Vagina (tissue), 2 donors: ENCODE measurements at regions not wholly inside any gene's neighbourhood (a gene's known extent, or its start where the extent isn't known, plus 50 kb on each side); places are given as distances from the start of the nearest gene placed in this dataset.

ENCODE experiments used
- DNase-seq, 2 donors: peaks; one replicate each; pipeline ENCODE4 v3.0.0-alpha.2; 2017; ENCODE audit errors: extremely low spot score in 2 of 2
- H3K27ac ChIP-seq: fragments of 200-600 bp; sonication (generic); one replicate; pipeline ENCODE4 v1.5.1; 2019
- H3K27me3 ChIP-seq: fragments of 200-600 bp; sonication (generic); one replicate; pipeline ENCODE4 v1.5.1; 2019
- H3K36me3 ChIP-seq, 2 donors: fragments of 200-600 bp; sonication (generic); one replicate each; pipeline ENCODE4 v1.5.1; 2017 to 2019
- H3K4me1 ChIP-seq: fragments of 200-600 bp; sonication (generic); one replicate; pipeline ENCODE4 v1.5.1; 2019
- H3K4me3 ChIP-seq, 2 donors: fragments of 200-600 bp; sonication (generic); 1 replicate in 1 of 2; 2 replicates in 1 of 2; pipeline ENCODE4 v1.5.1; 2016 to 2019
- H3K9me3 ChIP-seq: fragments of 200-600 bp; sonication (generic); one replicate; pipeline ENCODE4 v1.5.1; 2019
- POLR2A ChIP-seq, 2 donors: fragments of 450-650 bp; IDR thresholded peaks; one replicate each; pipeline ENCODE4 v1.6.1; 2017; ENCODE audit warnings: antibody characterized with exemption in 2 of 2, mild to moderate bottlenecking in 2 of 2, moderate library complexity in 2 of 2
- POLR2AphosphoS5 ChIP-seq, 2 donors: sonication (generic); formaldehyde crosslinking; IDR thresholded peaks; one replicate each; pipeline ENCODE4 v1.9.0; 2017; ENCODE audit warnings: antibody characterized with exemption in 2 of 2, mild to moderate bottlenecking in 2 of 2, low read depth in 1 of 2; ENCODE audit not compliant: insufficient read depth in 1 of 2
- intact Hi-C: fragments of 100-400 bp; cut with DNase I; formaldehyde crosslinking; loops from one replicate; pipeline ENCODE4 v1.15.1; 2023
- TF ChIP-seq, protein P1 (sequence below), 3 experiments: fragments of 450-650 bp in 2 of 3; fragments of 200-600 bp in 1 of 3; sonication (generic) in 1 of 3; IDR thresholded peaks; one replicate each; pipeline ENCODE4 v1.5.1; 2017 to 2019; ENCODE audit warnings: antibody characterized with exemption in 3 of 3, mild to moderate bottlenecking in 2 of 3, moderate library complexity in 2 of 3

DNA sequence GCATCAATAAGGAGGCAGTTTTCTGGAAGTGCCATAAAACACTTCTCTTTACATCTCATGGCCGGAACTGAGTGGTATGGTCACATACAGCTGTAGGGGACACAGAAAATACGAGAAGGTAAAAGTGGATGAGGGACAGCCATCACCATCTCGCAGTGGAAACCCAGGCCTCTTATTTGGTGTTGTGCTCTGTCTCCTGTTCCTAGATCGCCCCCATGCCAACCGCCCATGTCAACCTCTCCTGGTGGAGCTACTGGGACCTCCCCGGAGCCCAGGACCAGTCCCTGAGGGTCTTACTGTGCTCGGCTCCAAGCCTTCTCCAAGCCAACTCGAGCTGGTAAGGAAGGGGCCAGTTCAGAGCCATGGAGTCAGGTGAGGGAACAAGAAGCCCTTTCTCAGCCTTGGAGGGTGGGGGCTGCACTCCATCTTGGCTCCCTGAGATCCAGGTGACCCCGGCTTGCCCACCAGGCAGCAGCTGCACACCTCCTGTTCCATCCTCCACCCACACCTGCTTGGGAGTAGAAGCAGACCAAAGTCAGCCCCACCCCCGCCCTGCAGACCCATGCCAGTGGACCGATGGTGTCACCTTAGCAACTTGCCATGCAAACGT lies 149.0 kb upstream of the CST7 start:
- Histone ChIP-seq H3K9me3 (no peaks in the 10 kb centered on the region), H3K4me3 (no peak overlapping the region), H3K4me1 (no peaks in the 10 kb centered on the region), H3K36me3 (no peaks in the 10 kb centered on the region), H3K27ac (no peak overlapping the region), H3K27me3 (no peaks in the 10 kb centered on the region)
- TF ChIP-seq POLR2AphosphoS5 (IDR thresholded peaks at IDR 0.05; ENCODE audit: insufficient read depth in 1 of 2, low read depth in 1 of 2) (no peak), POLR2A (IDR thresholded peaks at IDR 0.05) (no peak)
- TF ChIP-seq, protein P1, sequence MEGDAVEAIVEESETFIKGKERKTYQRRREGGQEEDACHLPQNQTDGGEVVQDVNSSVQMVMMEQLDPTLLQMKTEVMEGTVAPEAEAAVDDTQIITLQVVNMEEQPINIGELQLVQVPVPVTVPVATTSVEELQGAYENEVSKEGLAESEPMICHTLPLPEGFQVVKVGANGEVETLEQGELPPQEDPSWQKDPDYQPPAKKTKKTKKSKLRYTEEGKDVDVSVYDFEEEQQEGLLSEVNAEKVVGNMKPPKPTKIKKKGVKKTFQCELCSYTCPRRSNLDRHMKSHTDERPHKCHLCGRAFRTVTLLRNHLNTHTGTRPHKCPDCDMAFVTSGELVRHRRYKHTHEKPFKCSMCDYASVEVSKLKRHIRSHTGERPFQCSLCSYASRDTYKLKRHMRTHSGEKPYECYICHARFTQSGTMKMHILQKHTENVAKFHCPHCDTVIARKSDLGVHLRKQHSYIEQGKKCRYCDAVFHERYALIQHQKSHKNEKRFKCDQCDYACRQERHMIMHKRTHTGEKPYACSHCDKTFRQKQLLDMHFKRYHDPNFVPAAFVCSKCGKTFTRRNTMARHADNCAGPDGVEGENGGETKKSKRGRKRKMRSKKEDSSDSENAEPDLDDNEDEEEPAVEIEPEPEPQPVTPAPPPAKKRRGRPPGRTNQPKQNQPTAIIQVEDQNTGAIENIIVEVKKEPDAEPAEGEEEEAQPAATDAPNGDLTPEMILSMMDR (IDR thresholded peaks at IDR 0.05) = no peak
- DNase-seq = no peak
- intact Hi-C loops = no loop called here

GRCh38 chr20:24802286-24802820 lies 146.7 kb upstream of the CST7 start:
- no peak for DNase-seq
- Histone ChIP-seq H3K9me3 (no peaks in the 10 kb centered on the region), H3K27ac (no peak overlapping the region), H3K4me3 (no peak overlapping the region), H3K4me1 (no peaks in the 10 kb centered on the region), H3K27me3 (no peaks in the 10 kb centered on the region), H3K36me3 (no peaks in the 10 kb centered on the region)
- intact Hi-C loops = no loop called here
- TF ChIP-seq POLR2AphosphoS5 (IDR thresholded peaks at IDR 0.05; ENCODE audit: insufficient read depth in 1 of 2, low read depth in 1 of 2) = no peak
- TF ChIP-seq, protein P1 (IDR thresholded peaks at IDR 0.05) = no peak
- TF ChIP-seq POLR2A (IDR thresholded peaks at IDR 0.05) = no peak

GRCh38 chr20:24804481-24805206 lies 144.4 kb upstream of the CST7 start:
- Histone ChIP-seq H3K27ac (no peak overlapping the region), H3K4me1 (no peaks in the 10 kb centered on the region), H3K36me3 (no peaks in the 10 kb centered on the region), H3K9me3 (no peaks in the 10 kb centered on the region), H3K27me3 (no peaks in the 10 kb centered on the region), H3K4me3 (no peak overlapping the region)
- intact Hi-C loops = no loop called here
- no peak for DNase-seq
- TF ChIP-seq POLR2A (IDR thresholded peaks at IDR 0.05) = no peak
- TF ChIP-seq POLR2AphosphoS5 (IDR thresholded peaks at IDR 0.05; ENCODE audit: insufficient read depth in 1 of 2, low read depth in 1 of 2) = no peak
- TF ChIP-seq, protein P1 (IDR thresholded peaks at IDR 0.05) = no peak

GRCh38 chr20:24805456-24806238 lies 143.4 kb upstream of the CST7 start:
- TF ChIP-seq POLR2AphosphoS5 (IDR thresholded peaks at IDR 0.05; ENCODE audit: insufficient read depth in 1 of 2, low read depth in 1 of 2) = no peak
- TF ChIP-seq POLR2A (IDR thresholded peaks at IDR 0.05) = no peak
- TF ChIP-seq, protein P1 (IDR thresholded peaks at IDR 0.05) = no peak
- H3K27me3 ChIP-seq = no peaks in the 10 kb centered on the region
- intact Hi-C loops = no loop called here
- no peaks in the 10 kb centered on the region for H3K9me3 ChIP-seq
- H3K27ac ChIP-seq = no peak overlapping the region
- no peak overlapping the region for H3K4me3 ChIP-seq
- no peaks in the 10 kb centered on the region for H3K4me1 ChIP-seq
- DNase-seq = no peak
- H3K36me3 ChIP-seq = no peaks in the 10 kb centered on the region
